ENCODE measurements at regions not wholly inside any gene's neighbourhood (a gene's known extent, or its start where the extent isn't known, plus 50 kb on each side); places are given as distances from the start of the nearest gene placed in this dataset.

- no peaks in the 10 kb centered on the region for H3K9me3 ChIP-seq (ENCODE audit: insufficient read depth, low read length)
- H3K4me2 ChIP-seq (ENCODE audit: low read length): no peak overlapping the region
- no peaks in the 10 kb centered on the region for H3K4me1 ChIP-seq (ENCODE audit: low read length)
- no peaks in the 10 kb centered on the region for H3K36me3 ChIP-seq (replicated peaks; ENCODE audit: low read depth, low read length)
- TF ChIP-seq EZH2phosphoT487 (IDR thresholded peaks at IDR 0.05; ENCODE audit: low read depth) (no peak), CTCF (IDR thresholded peaks at IDR 0.05; ENCODE audit: low read depth, low read length) (no peak)
- no peak overlapping the region for H3K4me3 ChIP-seq (ENCODE audit: low read length)
- H2AFZ ChIP-seq (ENCODE audit: low read depth, low read length): no peak overlapping the region
- no peaks in the 10 kb centered on the region for H3K27me3 ChIP-seq (ENCODE audit: low read depth, low read length)
- H4K20me1 ChIP-seq (ENCODE audit: insufficient read depth, low read length): no peaks in the 10 kb centered on the region
- H3K9ac ChIP-seq (ENCODE audit: low read length): no peak overlapping the region
- no peak overlapping the region for H3K27ac ChIP-seq (ENCODE audit: low read length)
- no peaks in the 10 kb centered on the region for H3K79me2 ChIP-seq (ENCODE audit: low read length)
Measured at GRCh38 chr3:36155515-36155914, 224.8 kb upstream of the STAC start.

- no peak overlapping the region for H3K4me2 ChIP-seq (ENCODE audit: low read length)
- no peaks in the 10 kb centered on the region for H3K9me3 ChIP-seq (ENCODE audit: insufficient read depth, low read length)
- no peak overlapping the region for H2AFZ ChIP-seq (ENCODE audit: low read depth, low read length)
- H3K27ac ChIP-seq (ENCODE audit: low read length): no peak overlapping the region
- H3K36me3 ChIP-seq (replicated peaks; ENCODE audit: low read depth, low read length): no peaks in the 10 kb centered on the region
- no peak for TF ChIP-seq EZH2phosphoT487 (IDR thresholded peaks at IDR 0.05; ENCODE audit: low read depth)
- TF ChIP-seq CTCF (IDR thresholded peaks at IDR 0.05; ENCODE audit: low read depth, low read length): no peak
- H4K20me1 ChIP-seq (ENCODE audit: insufficient read depth, low read length): no peaks in the 10 kb centered on the region
- no peaks in the 10 kb centered on the region for H3K27me3 ChIP-seq (ENCODE audit: low read depth, low read length)
- no peak overlapping the region for H3K4me3 ChIP-seq (ENCODE audit: low read length)
- no peaks in the 10 kb centered on the region for H3K79me2 ChIP-seq (ENCODE audit: low read length)
- no peak overlapping the region for H3K9ac ChIP-seq (ENCODE audit: low read length)
- H3K4me1 ChIP-seq (ENCODE audit: low read length): no peaks in the 10 kb centered on the region
Measured at GRCh38 chr3:36164400-36164799, 215.9 kb upstream of the STAC start.

- Histone ChIP-seq H3K4me3 (ENCODE audit: low read length) (no peak overlapping the region), H3K27ac (ENCODE audit: low read length) (no peak overlapping the region), H3K9ac (ENCODE audit: low read length) (no peak overlapping the region), H4K20me1 (ENCODE audit: insufficient read depth, low read length) (no peaks in the 10 kb centered on the region), H3K27me3 (ENCODE audit: low read depth, low read length) (no peaks in the 10 kb centered on the region), H3K36me3 (replicated peaks; ENCODE audit: low read depth, low read length) (no peaks in the 10 kb centered on the region), H3K79me2 (ENCODE audit: low read length) (no peaks in the 10 kb centered on the region), H2AFZ (ENCODE audit: low read depth, low read length) (no peak overlapping the region), H3K4me1 (ENCODE audit: low read length) (no peaks in the 10 kb centered on the region), H3K4me2 (ENCODE audit: low read length) (no peak overlapping the region), H3K9me3 (ENCODE audit: insufficient read depth, low read length) (no peaks in the 10 kb centered on the region)
- TF ChIP-seq CTCF (IDR thresholded peaks at IDR 0.05; ENCODE audit: low read depth, low read length) (no peak), EZH2phosphoT487 (IDR thresholded peaks at IDR 0.05; ENCODE audit: low read depth) (no peak)
Measured at GRCh38 chr3:36165509-36166290, 214.6 kb upstream of the STAC start.

- no peaks in the 10 kb centered on the region for H3K36me3 ChIP-seq (replicated peaks; ENCODE audit: low read depth, low read length)
- H3K27me3 ChIP-seq (ENCODE audit: low read depth, low read length): no peaks in the 10 kb centered on the region
- H2AFZ ChIP-seq (ENCODE audit: low read depth, low read length): no peak overlapping the region
- no peak overlapping the region for H3K9ac ChIP-seq (ENCODE audit: low read length)
- no peak overlapping the region for H3K4me3 ChIP-seq (ENCODE audit: low read length)
- no peaks in the 10 kb centered on the region for H3K9me3 ChIP-seq (ENCODE audit: insufficient read depth, low read length)
- no peaks in the 10 kb centered on the region for H3K79me2 ChIP-seq (ENCODE audit: low read length)
- no peaks in the 10 kb centered on the region for H4K20me1 ChIP-seq (ENCODE audit: insufficient read depth, low read length)
- no peak overlapping the region for H3K4me2 ChIP-seq (ENCODE audit: low read length)
- no peak overlapping the region for H3K27ac ChIP-seq (ENCODE audit: low read length)
- TF ChIP-seq CTCF (IDR thresholded peaks at IDR 0.05; ENCODE audit: low read depth, low read length): no peak
- no peak for TF ChIP-seq EZH2phosphoT487 (IDR thresholded peaks at IDR 0.05; ENCODE audit: low read depth)
- H3K4me1 ChIP-seq (ENCODE audit: low read length): no peaks in the 10 kb centered on the region
Measured at GRCh38 chr3:36166477-36166876, 213.8 kb upstream of the STAC start.

Measured in OCI-LY3 (cell line).